ENCODE measurements at regions not wholly inside any gene's neighbourhood (a gene's known extent, or its start where the extent isn't known, plus 50 kb on each side); places are given as distances from the start of the nearest gene placed in this dataset.
"Not testable (repeated sequence)": the region's sequence is repeated elsewhere in the genome, so short reads cannot be mapped to it uniquely, and the experiment has no call there.

- no peaks in the 10 kb centered on the region for H3K4me1 ChIP-seq (ENCODE audit: insufficient read depth, low read length)
- no peak overlapping the region for H3K4me3 ChIP-seq (ENCODE audit: low read length)
- no peaks in the 10 kb centered on the region for H3K9me3 ChIP-seq (ENCODE audit: low read depth, low read length)
These were observed 71.6 kb downstream of the TFAP2A start for GRCh38 chr6:10343320-10343719.

DNA sequence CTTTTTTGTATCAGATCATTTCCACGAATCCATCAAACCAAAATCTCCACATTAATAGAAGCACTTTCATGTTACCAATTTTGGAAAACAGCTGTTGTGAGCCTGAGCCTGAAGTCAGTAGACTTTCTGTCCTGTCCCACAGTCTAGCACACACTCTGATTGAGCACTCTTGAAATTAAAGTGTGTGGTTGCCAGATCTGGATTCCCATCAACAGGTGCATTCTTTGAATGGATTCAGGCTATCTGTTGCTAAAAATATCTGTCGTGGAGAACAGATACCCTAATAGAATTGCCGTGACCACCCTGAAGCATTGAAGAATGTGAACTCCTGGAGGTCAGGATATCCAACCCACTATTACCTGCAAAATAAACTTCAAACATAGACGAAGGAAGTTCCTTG is 73.3 kb downstream of the TFAP2A start:
- H3K9me3 ChIP-seq (ENCODE audit: low read depth, low read length) = no peaks in the 10 kb centered on the region
- H3K27me3 ChIP-seq (ENCODE audit: insufficient read depth, low read length) = no peaks in the 10 kb centered on the region
- no peak overlapping the region for H3K4me3 ChIP-seq (ENCODE audit: low read length)
- H3K4me1 ChIP-seq (ENCODE audit: insufficient read depth, low read length) = no peaks in the 10 kb centered on the region

More at GRCh38 chr6:10343320-10343719, 71.6 kb downstream of the TFAP2A start:
- no peaks in the 10 kb centered on the region for H3K27me3 ChIP-seq (ENCODE audit: insufficient read depth, low read length)

- Histone ChIP-seq H3K4me3 (ENCODE audit: low read length) (no peak overlapping the region), H3K4me1 (ENCODE audit: insufficient read depth, low read length) (no peaks in the 10 kb centered on the region)
These were observed 76.7 kb downstream of the TFAP2A start for GRCh38 chr6:10338151-10338550.

GRCh38 chr6:10337376-10337775 is 77.5 kb downstream of the TFAP2A start:
- not testable (repeated sequence) for H3K9me3 ChIP-seq (ENCODE audit: low read depth, low read length); H3K4me3 ChIP-seq (ENCODE audit: low read length); H3K4me1 ChIP-seq (ENCODE audit: insufficient read depth, low read length); H3K27me3 ChIP-seq (ENCODE audit: insufficient read depth, low read length)

More at GRCh38 chr6:10338151-10338550, 76.7 kb downstream of the TFAP2A start:
- Histone ChIP-seq H3K27me3 (ENCODE audit: insufficient read depth, low read length) (no peaks in the 10 kb centered on the region), H3K9me3 (ENCODE audit: low read depth, low read length) (no peaks in the 10 kb centered on the region)

DNA sequence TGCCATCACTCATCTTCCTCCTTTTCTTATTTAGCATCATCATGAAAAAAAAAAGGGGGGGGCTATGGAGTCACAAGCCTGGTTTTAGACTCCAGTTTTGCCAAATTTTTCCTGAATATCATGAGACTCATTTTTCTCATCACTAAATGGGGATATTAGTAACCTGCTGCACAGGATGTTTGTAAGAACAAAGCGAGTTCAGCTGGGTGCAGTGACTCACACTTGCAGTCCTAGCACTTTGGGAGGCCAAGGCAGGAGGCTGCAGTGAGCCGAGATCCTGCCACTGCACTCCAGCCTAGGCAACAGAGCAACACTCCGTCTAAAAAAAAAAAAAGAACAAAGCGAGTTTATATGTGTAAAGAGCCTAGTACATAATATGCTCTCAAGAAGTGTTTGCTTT is 82.8 kb downstream of the TFAP2A start:
- Histone ChIP-seq H3K4me1 (ENCODE audit: insufficient read depth, low read length) (no peaks in the 10 kb centered on the region), H3K9me3 (ENCODE audit: low read depth, low read length) (no peaks in the 10 kb centered on the region), H3K4me3 (ENCODE audit: low read length) (no peak overlapping the region), H3K27me3 (ENCODE audit: insufficient read depth, low read length) (no peaks in the 10 kb centered on the region)

GRCh38 chr6:10331334-10331968 is 83.4 kb downstream of the TFAP2A start:
- Histone ChIP-seq H3K9me3 (ENCODE audit: low read depth, low read length) (no peaks in the 10 kb centered on the region), H3K4me3 (ENCODE audit: low read length) (no peak overlapping the region), H3K4me1 (ENCODE audit: insufficient read depth, low read length) (no peaks in the 10 kb centered on the region), H3K27me3 (ENCODE audit: insufficient read depth, low read length) (no peaks in the 10 kb centered on the region)

DNA sequence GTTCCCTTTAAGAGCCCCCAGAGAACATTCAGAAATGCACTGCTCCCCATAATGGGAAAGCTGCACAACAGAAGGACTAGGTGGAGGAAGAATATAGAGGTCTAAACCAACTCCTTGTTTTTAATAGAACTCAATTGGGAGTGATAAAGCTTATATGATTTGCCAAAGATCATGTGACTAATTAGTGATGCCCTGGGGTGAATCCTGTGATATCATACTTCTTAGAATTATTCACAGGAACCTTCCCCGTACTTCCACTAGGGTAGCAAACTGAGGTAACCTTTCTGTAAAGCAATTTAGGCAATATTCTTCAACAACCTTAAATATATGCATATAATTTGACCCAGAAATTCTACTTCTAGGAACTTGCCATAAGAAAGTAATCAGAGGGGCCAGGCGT is 84.4 kb downstream of the TFAP2A start:
- Histone ChIP-seq H3K4me3 (ENCODE audit: low read length) (no peak overlapping the region), H3K27me3 (ENCODE audit: insufficient read depth, low read length) (no peaks in the 10 kb centered on the region), H3K4me1 (ENCODE audit: insufficient read depth, low read length) (no peaks in the 10 kb centered on the region), H3K9me3 (ENCODE audit: low read depth, low read length) (no peaks in the 10 kb centered on the region)

GRCh38 chr6:10323018-10323417 is 91.9 kb downstream of the TFAP2A start:
- no peak overlapping the region for H3K4me3 ChIP-seq (ENCODE audit: low read length)
- no peaks in the 10 kb centered on the region for H3K9me3 ChIP-seq (ENCODE audit: low read depth, low read length)
- no peaks in the 10 kb centered on the region for H3K4me1 ChIP-seq (ENCODE audit: insufficient read depth, low read length)
- no peaks in the 10 kb centered on the region for H3K27me3 ChIP-seq (ENCODE audit: insufficient read depth, low read length)

GRCh38 chr6:10320291-10320690 is 94.6 kb downstream of the TFAP2A start:
- no peaks in the 10 kb centered on the region for H3K4me1 ChIP-seq (ENCODE audit: insufficient read depth, low read length)
- no peaks in the 10 kb centered on the region for H3K27me3 ChIP-seq (ENCODE audit: insufficient read depth, low read length)
- no peak overlapping the region for H3K4me3 ChIP-seq (ENCODE audit: low read length)
- H3K9me3 ChIP-seq (ENCODE audit: low read depth, low read length) = no peaks in the 10 kb centered on the region

GRCh38 chr6:10316373-10316721 is 98.5 kb downstream of the TFAP2A start:
- no peaks in the 10 kb centered on the region for H3K9me3 ChIP-seq (ENCODE audit: low read depth, low read length)
- H3K4me3 ChIP-seq (ENCODE audit: low read length) = no peak overlapping the region
- H3K4me1 ChIP-seq (ENCODE audit: insufficient read depth, low read length) = no peaks in the 10 kb centered on the region
- no peaks in the 10 kb centered on the region for H3K27me3 ChIP-seq (ENCODE audit: insufficient read depth, low read length)

DNA sequence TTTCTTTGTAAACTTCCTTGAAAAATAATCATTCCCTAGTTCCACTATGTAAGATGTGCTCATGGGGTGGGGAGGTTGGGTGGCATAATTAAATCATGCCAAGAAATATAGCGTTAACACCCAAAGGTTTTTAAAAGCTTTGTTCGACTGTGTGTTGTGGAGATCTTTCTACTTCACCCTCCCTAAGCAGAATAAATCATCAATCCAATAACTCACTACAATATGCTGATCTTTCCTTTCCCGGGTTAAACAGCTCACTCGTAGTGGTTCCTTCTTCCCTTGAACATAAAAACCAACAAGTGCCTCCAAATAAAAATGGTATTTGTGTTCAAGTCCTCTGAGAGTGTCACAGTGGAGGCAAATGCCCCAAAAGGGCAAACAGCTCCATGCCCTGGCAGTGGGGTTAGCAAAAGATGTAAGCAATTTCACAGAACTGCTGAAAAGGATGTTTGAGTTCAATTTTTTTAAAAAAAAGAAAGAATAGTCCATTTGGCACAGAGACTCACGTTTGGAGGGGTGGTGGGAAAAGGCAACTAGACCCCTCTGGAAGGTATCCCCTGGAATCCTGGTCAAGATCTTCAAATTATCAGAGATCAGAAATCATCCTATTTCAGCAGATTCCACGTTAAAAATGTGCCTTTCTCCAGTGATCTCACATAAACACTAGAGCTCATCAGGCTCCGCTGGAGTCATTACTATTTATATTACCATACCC is 99.1 kb downstream of the TFAP2A start:
- Histone ChIP-seq H3K9me3 (ENCODE audit: low read depth, low read length) (no peaks in the 10 kb centered on the region), H3K4me1 (ENCODE audit: insufficient read depth, low read length) (no peaks in the 10 kb centered on the region), H3K4me3 (ENCODE audit: low read length) (no peak overlapping the region), H3K27me3 (ENCODE audit: insufficient read depth, low read length) (no peaks in the 10 kb centered on the region)

DNA sequence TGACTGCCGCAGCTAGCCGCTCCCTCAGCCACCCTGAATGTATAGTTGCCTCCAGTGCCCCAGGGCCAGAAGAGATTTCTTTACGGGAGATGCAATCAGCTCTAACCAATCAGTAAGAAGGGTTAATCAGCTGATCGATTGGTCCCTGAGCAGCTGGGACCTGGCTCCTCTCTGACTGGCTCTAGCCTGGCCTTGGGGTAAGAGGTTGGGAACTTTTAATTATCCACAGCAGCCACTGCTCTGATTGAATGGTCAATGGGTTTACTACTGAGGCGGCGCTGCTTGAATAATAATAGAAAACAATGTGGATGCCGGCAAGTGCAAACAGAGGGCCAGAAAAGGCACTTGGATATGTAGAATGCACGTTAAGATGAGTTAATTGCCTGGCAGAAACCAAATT is 99.8 kb downstream of the TFAP2A start:
- H3K9me3 ChIP-seq (ENCODE audit: low read depth, low read length) = no peaks in the 10 kb centered on the region
- H3K27me3 ChIP-seq (ENCODE audit: insufficient read depth, low read length) = no peaks in the 10 kb centered on the region
- no peaks in the 10 kb centered on the region for H3K4me1 ChIP-seq (ENCODE audit: insufficient read depth, low read length)
- no peak overlapping the region for H3K4me3 ChIP-seq (ENCODE audit: low read length)

- Histone ChIP-seq H3K27me3 (ENCODE audit: insufficient read depth, low read length) (no peaks in the 10 kb centered on the region), H3K9me3 (ENCODE audit: low read depth, low read length) (no peaks in the 10 kb centered on the region), H3K4me3 (ENCODE audit: low read length) (no peak overlapping the region), H3K4me1 (ENCODE audit: insufficient read depth, low read length) (no peaks in the 10 kb centered on the region)
These were observed 100.5 kb downstream of the TFAP2A start for GRCh38 chr6:10314163-10314955.

- H3K9me3 ChIP-seq (ENCODE audit: low read depth, low read length) = no peaks in the 10 kb centered on the region
- no peak overlapping the region for H3K4me3 ChIP-seq (ENCODE audit: low read length)
- H3K4me1 ChIP-seq (ENCODE audit: insufficient read depth, low read length) = no peaks in the 10 kb centered on the region
These were observed 101.1 kb downstream of the TFAP2A start for GRCh38 chr6:10313799-10314162.

DNA sequence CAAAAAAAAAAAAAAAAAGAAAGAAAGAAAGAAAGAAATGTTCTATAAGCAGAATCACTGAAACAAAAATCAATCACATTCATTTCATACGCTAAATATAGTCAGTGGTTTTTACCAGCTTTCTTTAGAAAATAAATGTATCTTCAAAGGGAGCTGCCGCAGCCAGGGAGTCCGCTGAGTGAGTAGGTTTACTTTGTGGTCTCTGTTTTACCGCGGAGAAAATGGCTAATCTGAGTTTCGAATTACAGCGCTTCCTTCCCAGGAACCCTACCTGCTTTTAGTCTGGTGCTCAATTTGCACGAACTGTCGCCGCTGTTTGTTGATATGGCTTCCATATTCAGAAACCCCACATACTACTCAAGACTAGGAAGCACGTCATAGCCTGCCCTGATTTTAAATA is 102.4 kb downstream of the TFAP2A start:
- H3K4me3 ChIP-seq (ENCODE audit: low read length) = no peak overlapping the region
- no peaks in the 10 kb centered on the region for H3K9me3 ChIP-seq (ENCODE audit: low read depth, low read length)
- H3K4me1 ChIP-seq (ENCODE audit: insufficient read depth, low read length) = no peaks in the 10 kb centered on the region
- no peaks in the 10 kb centered on the region for H3K27me3 ChIP-seq (ENCODE audit: insufficient read depth, low read length)

More at GRCh38 chr6:10313799-10314162, 101.1 kb downstream of the TFAP2A start:
- H3K27me3 ChIP-seq (ENCODE audit: insufficient read depth, low read length) = no peaks in the 10 kb centered on the region
